Muscle of arm (tissue), 1 donor: ENCODE measurements at regions not wholly inside any gene's neighbourhood (a gene's known extent, or its start where the extent isn't known, plus 50 kb on each side); places are given as distances from the start of the nearest gene placed in this dataset.

Experiments
- DNase-seq: peaks from one replicate; pipeline ENCODE4 v3.0.0-alpha.2; 2013

- DNase-seq = no peak
Measured at GRCh38 chr13:103805771-103806170, 739.6 kb upstream of the SLC10A2 start.

GRCh38 chr13:103803349-103803748 is 737.1 kb upstream of the SLC10A2 start:
- no peak for DNase-seq

- DNase-seq = no peak
Measured at GRCh38 chr13:103799028-103799427, 732.8 kb upstream of the SLC10A2 start.

- no peak for DNase-seq
Measured at GRCh38 chr13:103795892-103796478, 729.8 kb upstream of the SLC10A2 start.

- no peak for DNase-seq
Measured at GRCh38 chr13:103794526-103794925, 728.3 kb upstream of the SLC10A2 start.

GRCh38 chr13:103788061-103788652 is 721.9 kb upstream of the SLC10A2 start:
- no peak for DNase-seq

- DNase-seq = no peak
Measured at GRCh38 chr13:103772576-103772975, 706.4 kb upstream of the SLC10A2 start.

- no peak for DNase-seq
Measured at GRCh38 chr13:103762523-103762922, 696.3 kb upstream of the SLC10A2 start.

GRCh38 chr13:103759361-103759760 is 693.1 kb upstream of the SLC10A2 start:
- peak; percentile 26 for DNase-seq

- DNase-seq = no peak
Measured at GRCh38 chr13:103758222-103758621, 692.0 kb upstream of the SLC10A2 start.

GRCh38 chr13:103757361-103757760 is 691.1 kb upstream of the SLC10A2 start:
- no peak for DNase-seq

GRCh38 chr13:103754783-103755182 is 688.6 kb upstream of the SLC10A2 start:
- DNase-seq = no peak

- no peak for DNase-seq
Measured at GRCh38 chr13:103734837-103735236, 668.6 kb upstream of the SLC10A2 start.

GRCh38 chr13:103731959-103732358 is 665.7 kb upstream of the SLC10A2 start:
- no peak for DNase-seq

- no peak for DNase-seq
Measured at GRCh38 chr13:103730407-103730806, 664.2 kb upstream of the SLC10A2 start.

- no peak for DNase-seq
Measured at GRCh38 chr13:103726808-103727207, 660.6 kb upstream of the SLC10A2 start.

GRCh38 chr13:103716718-103717117 is 650.5 kb upstream of the SLC10A2 start:
- peak; percentile 23 for DNase-seq

- DNase-seq = no peak
Measured at GRCh38 chr13:103715335-103715734, 649.1 kb upstream of the SLC10A2 start.

GRCh38 chr13:103703246-103703645 is 637.0 kb upstream of the SLC10A2 start:
- no peak for DNase-seq

- DNase-seq = no peak
Measured at GRCh38 chr13:103698000-103698399, 631.8 kb upstream of the SLC10A2 start.

GRCh38 chr13:103695320-103695719 is 629.1 kb upstream of the SLC10A2 start:
- DNase-seq = no peak

GRCh38 chr13:103694471-103694870 is 628.3 kb upstream of the SLC10A2 start:
- DNase-seq = no peak

GRCh38 chr13:103694033-103694432 is 627.8 kb upstream of the SLC10A2 start:
- DNase-seq = no peak

- no peak for DNase-seq
Measured at GRCh38 chr13:103692442-103692841, 626.2 kb upstream of the SLC10A2 start.
